ENCODE measurements at regions not wholly inside any gene's neighbourhood (a gene's known extent, or its start where the extent isn't known, plus 50 kb on each side); places are given as distances from the start of the nearest gene placed in this dataset.
"Not testable (repeated sequence)": the region's sequence is repeated elsewhere in the genome, so short reads cannot be mapped to it uniquely, and the experiment has no call there.

GRCh38 chr1:30550365-30551220, 172.8 kb downstream of the MATN1 start:
- no peak for DNase-seq

- not testable (repeated sequence) for DNase-seq
Observed at GRCh38 chr1:30549872-30550271, 173.5 kb downstream of the MATN1 start.

- no peak for DNase-seq
Observed at GRCh38 chr1:30548294-30548693, 175.1 kb downstream of the MATN1 start.

GRCh38 chr1:30547326-30547725, 176.1 kb downstream of the MATN1 start:
- not testable (repeated sequence) for DNase-seq

- DNase-seq = no peak
Observed at GRCh38 chr1:30545365-30545764, 178.0 kb downstream of the MATN1 start.

GRCh38 chr1:30541721-30542485, 181.5 kb downstream of the MATN1 start:
- no peak for DNase-seq

- DNase-seq = no peak
Observed at GRCh38 chr1:30540611-30541192, 182.7 kb downstream of the MATN1 start.

- DNase-seq = no peak
Observed at GRCh38 chr1:30539884-30540283, 183.5 kb downstream of the MATN1 start.

- no peak for DNase-seq
Observed at GRCh38 chr1:30538993-30539867, 184.2 kb downstream of the MATN1 start.

- DNase-seq = no peak
Observed at GRCh38 chr1:30538226-30538992, 185.0 kb downstream of the MATN1 start.

GRCh38 chr1:30537279-30537678, 186.1 kb downstream of the MATN1 start:
- DNase-seq = no peak

GRCh38 chr1:30536530-30536929, 186.9 kb downstream of the MATN1 start:
- no peak for DNase-seq

- no peak for DNase-seq
Observed at GRCh38 chr1:30535595-30536325, 187.6 kb downstream of the MATN1 start.

- DNase-seq = no peak
Observed at GRCh38 chr1:30534551-30534940, 188.8 kb downstream of the MATN1 start.

- DNase-seq = no peak
Observed at GRCh38 chr1:30533796-30534550, 189.4 kb downstream of the MATN1 start.

GRCh38 chr1:30533141-30533540, 190.2 kb downstream of the MATN1 start:
- no peak for DNase-seq

- no peak for DNase-seq
Observed at GRCh38 chr1:30532621-30533020, 190.8 kb downstream of the MATN1 start.

- no peak for DNase-seq
Observed at GRCh38 chr1:30527511-30528140, 195.8 kb downstream of the MATN1 start.

- DNase-seq = no peak
Observed at GRCh38 chr1:30526652-30527345, 196.6 kb downstream of the MATN1 start.

All from hindlimb muscle (tissue), 1 donor.